ENCODE measurements at regions not wholly inside any gene's neighbourhood (a gene's known extent, or its start where the extent isn't known, plus 50 kb on each side); places are given as distances from the start of the nearest gene placed in this dataset.

- no peak for DNase-seq (ENCODE audit: low read depth)
- POLR2A ChIA-PET = no interaction called here
- Histone ChIP-seq H3K27me3 (ENCODE audit: control insufficient read depth, insufficient read depth, low read length) (no peaks in the 10 kb centered on the region; the same call in 1 of the 2 replicates), H3K4me3 (ENCODE audit: low read depth, low read length) (no peak overlapping the region), H3K36me3 (ENCODE audit: control insufficient read depth, insufficient read depth, low read length) (no peaks in the 10 kb centered on the region)
- CTCF ChIA-PET = interaction anchor here (0.6 kb wide), 1 partner anchor 614 kb away, joined by 3 read pairs; no protein-coding TSS in a partner anchor
- no peak for TF ChIP-seq CTCF (IDR thresholded peaks at IDR 0.05; ENCODE audit: insufficient read depth, low read depth, low read length)
These were observed 54.7 kb upstream of the ZNF423 start for GRCh38 chr16:49910541-49911071.

GRCh38 chr16:49911430-49911829, 55.5 kb upstream of the ZNF423 start:
- ChIA-PET POLR2A (no interaction called here), CTCF (interaction anchor here (0.6 to 1.5 kb wide), 2 partner anchors 10 to 762 kb away, joined by 5 to 6 read pairs; no protein-coding TSS in a partner anchor)
- Histone ChIP-seq H3K27me3 (ENCODE audit: control insufficient read depth, insufficient read depth, low read length) (no peaks in the 10 kb centered on the region; the same call in 1 of the 2 replicates), H3K4me3 (ENCODE audit: low read depth, low read length) (no peak overlapping the region), H3K36me3 (ENCODE audit: control insufficient read depth, insufficient read depth, low read length) (no peaks in the 10 kb centered on the region)
- no peak for TF ChIP-seq CTCF (IDR thresholded peaks at IDR 0.05; ENCODE audit: insufficient read depth, low read depth, low read length)
- no peak for DNase-seq (ENCODE audit: low read depth)

GRCh38 chr16:49912721-49913120, 56.8 kb upstream of the ZNF423 start:
- Histone ChIP-seq H3K4me3 (ENCODE audit: low read depth, low read length) (no peak overlapping the region), H3K36me3 (ENCODE audit: control insufficient read depth, insufficient read depth, low read length) (no peaks in the 10 kb centered on the region), H3K27me3 (ENCODE audit: control insufficient read depth, insufficient read depth, low read length) (no peaks in the 10 kb centered on the region; the same call in 1 of the 2 replicates)
- POLR2A ChIA-PET = no interaction called here
- TF ChIP-seq CTCF (IDR thresholded peaks at IDR 0.05; ENCODE audit: insufficient read depth, low read depth, low read length) = no peak
- no peak for DNase-seq (ENCODE audit: low read depth)
- CTCF ChIA-PET = interaction anchor here (0.8 to 1.5 kb wide), 2 partner anchors 9 to 505 kb away, joined by 3 to 6 read pairs; no protein-coding TSS in a partner anchor

- POLR2A ChIA-PET = no interaction called here
- Histone ChIP-seq H3K36me3 (ENCODE audit: control insufficient read depth, insufficient read depth, low read length) (no peaks in the 10 kb centered on the region), H3K4me3 (ENCODE audit: low read depth, low read length) (no peak overlapping the region), H3K27me3 (ENCODE audit: control insufficient read depth, insufficient read depth, low read length) (no peaks in the 10 kb centered on the region; the same call in 1 of the 2 replicates)
- CTCF ChIA-PET = interaction anchor here (0.8 kb wide), 1 partner anchor 506 kb away, joined by 3 read pairs; no protein-coding TSS in a partner anchor
- no peak for DNase-seq (ENCODE audit: low read depth)
- no peak for TF ChIP-seq CTCF (IDR thresholded peaks at IDR 0.05; ENCODE audit: insufficient read depth, low read depth, low read length)
These were observed 57.8 kb upstream of the ZNF423 start for GRCh38 chr16:49913720-49914119.

- Histone ChIP-seq H3K4me3 (ENCODE audit: low read depth, low read length) (no peak overlapping the region), H3K27me3 (ENCODE audit: control insufficient read depth, insufficient read depth, low read length) (no peaks in the 10 kb centered on the region; the same call in 1 of the 2 replicates), H3K36me3 (ENCODE audit: control insufficient read depth, insufficient read depth, low read length) (no peaks in the 10 kb centered on the region)
- no peak for DNase-seq (ENCODE audit: low read depth)
- ChIA-PET POLR2A (no interaction called here), CTCF (no interaction called here)
- TF ChIP-seq CTCF (IDR thresholded peaks at IDR 0.05; ENCODE audit: insufficient read depth, low read depth, low read length) = no peak
These were observed 58.7 kb upstream of the ZNF423 start for GRCh38 chr16:49914657-49915056.

All from BJ (cell line).